ENCODE measurements at regions not wholly inside any gene's neighbourhood (a gene's known extent, or its start where the extent isn't known, plus 50 kb on each side); places are given as distances from the start of the nearest gene placed in this dataset.
"Not testable (repeated sequence)": the region's sequence is repeated elsewhere in the genome, so short reads cannot be mapped to it uniquely, and the experiment has no call there.

DNA sequence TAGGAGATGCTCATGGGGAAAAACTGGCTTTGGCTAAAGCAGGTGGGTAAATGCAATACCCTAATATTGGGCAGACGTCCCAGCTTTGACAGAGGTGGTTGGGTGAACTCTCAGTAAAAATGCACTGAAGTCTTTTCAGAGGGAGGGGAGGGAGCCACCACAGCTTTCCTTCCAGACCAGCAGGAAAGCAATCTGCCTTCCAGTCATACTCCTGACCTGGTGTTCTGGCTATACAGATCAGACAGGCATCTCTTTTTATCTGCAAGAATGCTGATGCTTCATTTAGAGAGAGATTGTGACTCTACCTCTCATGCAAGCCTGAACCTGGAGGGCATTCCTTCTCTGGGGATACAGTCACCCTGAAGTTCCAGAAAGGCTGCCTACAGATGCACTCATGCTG lies 52.6 kb upstream of the ICA1 start:
- no peak for DNase-seq

DNA sequence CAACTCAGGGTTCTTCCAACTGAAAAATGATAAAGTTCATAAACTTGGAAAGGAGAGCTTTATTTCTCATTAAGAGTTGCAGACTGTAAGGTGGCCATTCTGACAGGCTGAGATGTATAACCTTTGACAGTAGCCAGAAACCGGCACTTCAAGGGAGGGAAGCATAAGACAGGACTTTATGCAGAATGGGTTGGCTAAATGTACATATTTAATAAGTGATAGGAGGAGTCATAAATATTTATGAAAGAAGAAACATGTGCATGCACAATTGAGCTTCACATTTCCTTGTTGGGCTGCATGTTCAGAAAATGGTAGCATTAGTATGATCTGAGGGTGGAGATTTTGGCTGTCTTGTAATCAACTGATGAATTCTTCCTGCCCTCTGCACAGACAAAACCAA lies 57.1 kb upstream of the ICA1 start:
- no peak for DNase-seq

DNA sequence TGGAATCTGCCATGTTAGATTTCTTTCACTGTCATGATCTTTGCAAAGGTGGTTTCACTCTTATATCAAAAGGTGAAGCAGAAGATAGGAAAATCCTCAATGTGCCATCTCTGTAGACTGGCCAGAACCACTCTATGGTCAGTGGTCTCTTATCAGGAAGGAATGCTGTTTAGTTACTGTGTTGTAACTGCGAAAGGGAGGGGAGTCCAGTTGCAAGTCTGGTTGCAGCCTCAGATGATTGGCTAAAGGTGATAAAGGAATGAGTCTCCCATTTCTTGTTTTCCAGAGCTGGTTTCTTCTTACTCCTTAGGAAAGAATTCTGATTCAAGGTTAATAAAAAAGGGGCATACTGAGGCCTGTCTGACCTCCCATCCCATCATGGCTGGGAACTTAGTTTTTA lies 58.2 kb upstream of the ICA1 start:
- no peak for DNase-seq

DNA sequence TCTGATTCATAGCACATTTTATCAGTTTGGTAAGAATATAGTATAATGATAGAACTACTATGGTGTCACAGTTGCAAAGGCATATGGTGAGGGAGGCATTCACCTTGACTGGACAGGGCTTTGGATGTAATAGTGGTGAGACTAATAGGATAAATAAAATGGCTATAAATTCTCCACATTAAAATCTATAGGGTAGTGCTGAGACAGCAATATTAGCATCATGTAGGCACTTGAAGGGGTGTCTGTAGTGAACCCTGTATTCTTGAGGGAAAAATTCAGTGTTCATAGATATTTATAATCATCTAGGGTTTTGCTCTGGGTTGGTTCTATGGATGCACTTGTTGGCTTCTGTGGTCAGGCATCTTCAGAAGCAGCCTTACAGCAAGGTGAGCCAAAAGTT lies 59.3 kb upstream of the ICA1 start:
- no peak for DNase-seq

- DNase-seq: no peak
These were observed 60.7 kb upstream of the ICA1 start for GRCh38 chr7:8322667-8323066.

DNA sequence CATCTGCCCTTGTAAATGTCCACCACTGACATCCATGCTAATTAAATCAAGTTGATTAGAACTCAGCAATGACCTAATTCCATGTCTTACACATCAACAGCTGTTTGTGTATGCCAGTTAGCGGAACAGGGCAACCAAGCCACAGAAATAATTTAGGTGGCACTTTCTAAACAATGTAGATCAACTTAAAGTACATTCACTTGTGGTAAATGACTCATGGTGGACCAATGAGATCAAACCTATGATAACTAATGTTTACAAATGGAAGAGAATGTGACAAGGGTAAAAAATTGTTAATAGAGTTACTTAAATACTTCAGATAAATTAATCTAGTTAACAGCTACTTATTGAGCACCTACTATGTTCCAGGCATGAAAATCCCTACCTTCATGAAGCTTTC lies 63.1 kb upstream of the ICA1 start:
- no peak for DNase-seq

DNA sequence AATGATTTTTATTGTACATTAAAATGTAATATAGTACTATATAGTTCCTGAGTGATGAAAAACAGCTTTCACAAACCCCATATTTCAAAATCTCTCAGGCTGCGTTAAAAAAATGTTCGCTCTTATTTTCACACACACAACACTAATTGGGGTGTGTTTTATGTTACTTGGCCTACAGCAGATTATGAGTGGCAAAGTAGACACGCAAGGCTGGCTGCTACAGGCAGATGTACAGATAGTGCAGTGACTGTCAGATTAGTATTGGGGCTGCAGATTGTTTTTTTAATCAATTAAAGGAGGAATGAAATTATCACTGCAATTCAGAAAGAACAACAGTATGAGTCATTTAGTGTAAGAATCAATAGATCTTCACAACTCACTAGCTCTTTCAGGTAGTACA lies 65.2 kb upstream of the ICA1 start:
- DNase-seq: no peak

DNA sequence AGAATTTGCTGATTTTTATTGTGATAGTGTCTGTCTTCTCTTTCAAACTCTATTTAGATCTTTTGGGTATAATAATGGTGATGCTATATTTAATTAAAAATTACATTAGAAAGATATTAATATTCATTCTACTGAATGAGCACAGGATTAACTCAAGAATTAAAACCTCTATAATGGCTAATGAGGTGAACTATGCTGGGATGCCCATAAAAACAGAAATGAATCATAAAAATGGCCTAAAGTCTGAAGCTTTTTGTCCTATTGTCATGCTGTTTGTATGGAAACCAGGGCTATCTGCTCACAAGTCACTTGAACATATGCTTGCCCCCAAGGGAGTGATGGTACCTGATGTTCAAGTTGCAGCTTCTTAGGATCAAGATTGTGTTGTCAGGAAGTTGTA lies 76.2 kb upstream of the ICA1 start:
- DNase-seq: no peak

DNA sequence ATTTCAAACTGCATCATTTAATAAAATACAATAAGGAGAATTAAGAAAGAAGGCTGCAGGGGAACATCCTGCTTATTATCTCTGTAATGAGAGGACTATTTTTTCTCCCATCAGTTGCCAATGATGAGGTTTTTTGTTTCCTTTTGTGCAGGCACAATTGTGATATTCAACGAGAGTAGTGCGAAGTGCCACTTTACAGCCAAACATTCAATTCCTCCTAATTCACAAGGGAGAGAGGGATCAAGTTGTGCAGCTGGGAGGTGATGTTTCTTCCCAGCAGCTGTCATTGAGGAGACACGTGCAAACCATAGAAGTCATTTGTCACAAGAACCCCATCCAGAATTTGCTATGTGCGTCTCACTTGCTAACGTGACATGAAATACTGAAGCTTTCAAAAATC lies 81.6 kb upstream of the ICA1 start:
- peak; percentile 3 for DNase-seq

DNA sequence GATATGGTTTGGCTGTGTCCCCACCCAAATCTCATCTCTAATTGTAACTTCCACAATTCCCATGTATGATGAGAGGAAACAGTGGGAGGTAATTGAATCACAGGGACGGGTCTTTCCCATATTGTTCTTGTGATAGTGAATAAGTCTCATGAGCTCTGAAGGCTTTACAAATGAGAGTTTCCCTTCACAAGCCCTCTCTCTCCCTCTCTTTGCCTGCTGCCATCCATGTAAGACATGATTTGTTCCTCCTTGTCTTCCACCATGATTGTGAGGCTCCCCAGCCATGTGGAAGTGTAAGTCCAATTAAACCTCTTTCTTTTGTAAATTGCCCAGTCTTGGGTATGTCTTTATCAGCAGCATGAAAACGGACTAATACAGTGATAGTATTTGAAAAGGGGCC lies 85.4 kb upstream of the ICA1 start:
- not testable (repeated sequence) for DNase-seq

- DNase-seq: not testable (repeated sequence)
These were observed 81.8 kb upstream of the NXPH1 start for GRCh38 chr7:8351654-8352053.

DNA sequence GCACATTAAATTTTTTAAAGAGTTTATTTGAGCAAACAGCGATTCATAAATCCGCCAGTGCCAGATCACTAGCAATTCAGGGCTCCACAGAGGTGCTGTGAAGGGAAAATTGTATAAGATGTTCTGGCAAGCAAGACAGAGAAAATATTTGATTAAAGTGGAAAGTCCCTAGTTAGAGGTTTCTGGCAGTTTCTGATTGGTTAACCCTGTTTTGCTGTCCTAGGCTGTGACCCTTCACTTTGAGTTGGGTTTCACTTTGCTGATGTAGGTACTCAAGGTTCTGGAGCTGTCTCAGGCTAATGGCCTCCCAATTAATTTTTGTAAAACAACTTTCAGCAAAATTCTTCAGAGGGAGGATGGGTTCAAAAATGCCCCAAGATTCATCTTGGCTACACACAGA lies 79.4 kb upstream of the NXPH1 start:
- DNase-seq: no peak

GRCh38 chr7:8354503-8354902 lies 78.9 kb upstream of the NXPH1 start:
- no peak for DNase-seq

DNA sequence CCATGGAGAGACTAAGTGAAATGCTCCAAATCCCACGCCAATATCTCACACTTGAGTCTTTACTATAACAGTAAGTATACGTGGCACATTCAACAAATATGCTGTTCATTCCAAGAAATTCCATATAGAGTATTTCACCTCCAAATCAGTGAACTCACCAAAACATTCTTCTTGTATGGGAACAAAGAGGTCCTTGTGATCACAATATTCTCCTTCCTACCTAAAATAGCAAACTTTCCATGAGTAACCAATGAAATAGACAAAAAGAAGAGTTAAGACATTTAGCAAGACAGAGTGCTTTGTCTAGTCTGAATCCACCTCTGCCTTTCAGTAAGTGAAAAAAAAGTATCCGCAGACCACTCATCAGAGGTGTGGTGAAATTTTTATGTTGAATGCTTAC lies 77.3 kb upstream of the NXPH1 start:
- no peak for DNase-seq

GRCh38 chr7:8357536-8357935 lies 75.9 kb upstream of the NXPH1 start:
- peak; percentile 17 for DNase-seq

DNA sequence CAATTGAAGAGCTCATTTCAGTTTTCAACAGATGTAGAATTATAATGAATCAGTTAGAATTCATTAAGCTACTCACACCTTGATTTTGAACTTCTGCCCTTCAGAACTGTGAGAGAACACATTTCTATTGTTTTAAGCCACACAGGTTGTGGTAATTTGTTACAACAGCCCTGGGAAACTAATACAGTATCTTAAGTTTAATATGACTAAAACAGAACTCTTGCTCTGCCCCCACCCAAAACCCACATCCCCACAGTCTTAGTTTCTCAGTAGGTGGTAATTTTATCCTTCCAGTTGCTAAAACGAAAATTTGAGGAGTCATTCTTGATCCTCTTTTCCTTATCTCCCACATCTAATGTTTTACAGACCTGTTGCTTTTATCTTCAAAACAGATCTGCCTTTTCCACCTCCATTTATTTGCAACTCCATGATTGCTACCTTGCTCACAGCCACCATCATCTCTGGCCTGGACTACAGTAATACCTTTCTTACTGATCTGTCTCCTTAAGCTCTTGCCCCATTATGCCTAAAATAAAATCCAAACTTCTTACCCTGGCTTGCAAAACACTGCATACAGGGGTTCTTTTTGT lies 72.8 kb upstream of the NXPH1 start:
- DNase-seq: no peak

DNA sequence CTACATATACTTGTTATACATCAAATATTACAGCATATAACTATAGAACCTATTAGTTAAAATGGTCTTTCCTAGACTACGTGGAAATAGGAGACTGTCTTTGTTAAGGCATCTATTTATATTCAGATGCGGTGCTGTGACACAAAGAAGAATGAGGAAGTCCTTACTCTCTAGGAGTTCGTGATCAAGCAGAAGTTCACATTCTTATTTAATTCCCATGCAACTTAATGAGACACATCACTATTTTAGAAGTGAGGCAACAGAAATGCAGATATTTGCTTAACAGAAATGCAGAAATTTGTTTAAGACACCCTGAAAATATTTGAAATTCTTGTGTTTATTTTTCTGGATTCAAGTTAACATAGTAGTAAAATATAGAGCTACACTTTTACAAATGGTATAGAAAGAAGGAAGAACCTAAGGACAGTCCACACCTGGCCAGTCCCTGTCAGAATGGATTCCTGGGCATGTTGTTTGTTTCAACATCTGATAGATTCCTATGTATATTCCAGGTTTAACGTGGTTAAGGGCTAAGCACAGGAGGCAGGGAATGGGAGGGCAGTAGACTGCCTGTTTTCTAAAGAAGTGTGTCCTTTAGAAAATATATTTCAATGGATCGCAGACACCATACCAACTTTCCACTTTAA lies 70.6 kb upstream of the NXPH1 start:
- DNase-seq: no peak

GRCh38 chr7:8363407-8364015 lies 69.9 kb upstream of the NXPH1 start:
- DNase-seq: no peak

GRCh38 chr7:8365499-8366110 lies 67.8 kb upstream of the NXPH1 start:
- DNase-seq: peak; percentile 10

DNA sequence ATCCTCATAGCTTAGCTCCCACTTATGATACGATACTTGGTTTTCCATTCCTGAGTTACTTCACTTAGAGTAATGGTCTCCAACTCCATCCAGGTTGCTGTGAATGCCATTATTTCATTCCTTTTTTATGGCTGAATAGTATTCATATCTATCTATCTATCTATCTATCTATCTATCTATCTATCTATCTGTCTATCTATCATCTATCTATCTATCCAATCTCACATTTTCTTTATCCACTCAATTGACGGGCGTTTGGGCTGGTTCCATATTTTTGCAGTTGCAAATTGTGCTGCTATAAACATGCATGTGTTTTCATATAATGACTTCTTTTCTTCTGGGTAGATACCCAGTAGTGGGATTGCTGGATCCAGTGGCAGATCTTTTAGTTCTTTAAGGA lies 65.4 kb upstream of the NXPH1 start:
- not testable (repeated sequence) for DNase-seq

- no peak for DNase-seq
These were observed 61.7 kb upstream of the NXPH1 start for GRCh38 chr7:8371742-8372141.

DNA sequence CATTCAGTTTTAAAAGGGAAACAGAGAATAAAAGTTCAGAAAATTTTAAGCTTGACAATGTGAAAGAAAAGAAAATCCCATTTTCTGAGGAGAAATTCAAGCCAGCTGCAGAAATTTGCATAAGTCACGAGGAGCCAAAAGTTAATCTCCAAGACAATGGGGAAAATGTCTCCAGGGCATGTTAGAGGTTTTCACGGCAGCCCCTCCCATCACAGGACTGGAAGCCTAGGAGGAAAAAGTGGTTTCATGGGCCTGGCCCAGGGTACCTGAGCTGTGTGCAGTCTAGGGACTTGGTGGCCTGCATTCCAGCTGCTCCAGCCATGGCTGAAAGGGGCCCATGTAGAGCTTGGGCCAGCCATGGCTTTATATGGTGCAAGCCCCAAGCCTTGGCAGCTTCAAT lies 59.6 kb upstream of the NXPH1 start:
- no peak for DNase-seq

- no peak for DNase-seq
These were observed 54.9 kb upstream of the NXPH1 start for GRCh38 chr7:8378349-8379019.

GRCh38 chr7:8379264-8379663 lies 54.1 kb upstream of the NXPH1 start:
- DNase-seq: peak; percentile 65

Measured in NCI-H2029 (cell line).